ENCODE measurements at regions not wholly inside any gene's neighbourhood (a gene's known extent, or its start where the extent isn't known, plus 50 kb on each side); places are given as distances from the start of the nearest gene placed in this dataset.

DNA sequence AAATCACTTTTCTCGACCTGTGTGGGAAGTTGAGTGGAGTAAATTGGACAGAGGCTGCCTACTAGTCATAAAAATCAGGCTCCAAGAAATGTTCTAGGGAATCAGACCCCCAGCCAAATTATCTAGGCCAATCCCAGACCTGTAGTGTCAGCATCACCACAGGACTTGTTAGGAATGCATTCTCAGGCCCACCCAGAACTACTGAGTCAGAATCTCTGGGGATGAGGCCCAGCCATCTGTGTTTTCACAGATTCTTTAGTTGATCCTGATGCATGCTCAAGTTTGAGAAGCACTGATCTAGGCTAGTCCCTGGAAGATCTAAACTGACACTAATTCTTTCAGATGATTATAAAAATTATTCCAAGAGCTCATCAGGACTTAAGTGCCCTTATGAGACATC is 434.0 kb upstream of the MEIS1 start:
- no peaks in the 10 kb centered on the region for H3K36me3 Mint-ChIP-seq (ENCODE audit: insufficient read depth)
- no peak overlapping the region for H3K27ac Mint-ChIP-seq
- H3K27me3 Mint-ChIP-seq: no peaks in the 10 kb centered on the region
- H3K9me3 Mint-ChIP-seq (ENCODE audit: low read depth): no peaks in the 10 kb centered on the region
- no peaks in the 10 kb centered on the region for H3K4me1 Mint-ChIP-seq (ENCODE audit: low read depth)
- no peak for DNase-seq (ENCODE audit: low spot score, unreplicated experiment)
- TF ChIP-seq, protein P1, sequence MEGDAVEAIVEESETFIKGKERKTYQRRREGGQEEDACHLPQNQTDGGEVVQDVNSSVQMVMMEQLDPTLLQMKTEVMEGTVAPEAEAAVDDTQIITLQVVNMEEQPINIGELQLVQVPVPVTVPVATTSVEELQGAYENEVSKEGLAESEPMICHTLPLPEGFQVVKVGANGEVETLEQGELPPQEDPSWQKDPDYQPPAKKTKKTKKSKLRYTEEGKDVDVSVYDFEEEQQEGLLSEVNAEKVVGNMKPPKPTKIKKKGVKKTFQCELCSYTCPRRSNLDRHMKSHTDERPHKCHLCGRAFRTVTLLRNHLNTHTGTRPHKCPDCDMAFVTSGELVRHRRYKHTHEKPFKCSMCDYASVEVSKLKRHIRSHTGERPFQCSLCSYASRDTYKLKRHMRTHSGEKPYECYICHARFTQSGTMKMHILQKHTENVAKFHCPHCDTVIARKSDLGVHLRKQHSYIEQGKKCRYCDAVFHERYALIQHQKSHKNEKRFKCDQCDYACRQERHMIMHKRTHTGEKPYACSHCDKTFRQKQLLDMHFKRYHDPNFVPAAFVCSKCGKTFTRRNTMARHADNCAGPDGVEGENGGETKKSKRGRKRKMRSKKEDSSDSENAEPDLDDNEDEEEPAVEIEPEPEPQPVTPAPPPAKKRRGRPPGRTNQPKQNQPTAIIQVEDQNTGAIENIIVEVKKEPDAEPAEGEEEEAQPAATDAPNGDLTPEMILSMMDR (IDR thresholded peaks at IDR 0.05; ENCODE audit: unreplicated experiment): no peak
- no peak overlapping the region for H3K4me3 Mint-ChIP-seq (ENCODE audit: low read depth)

DNA sequence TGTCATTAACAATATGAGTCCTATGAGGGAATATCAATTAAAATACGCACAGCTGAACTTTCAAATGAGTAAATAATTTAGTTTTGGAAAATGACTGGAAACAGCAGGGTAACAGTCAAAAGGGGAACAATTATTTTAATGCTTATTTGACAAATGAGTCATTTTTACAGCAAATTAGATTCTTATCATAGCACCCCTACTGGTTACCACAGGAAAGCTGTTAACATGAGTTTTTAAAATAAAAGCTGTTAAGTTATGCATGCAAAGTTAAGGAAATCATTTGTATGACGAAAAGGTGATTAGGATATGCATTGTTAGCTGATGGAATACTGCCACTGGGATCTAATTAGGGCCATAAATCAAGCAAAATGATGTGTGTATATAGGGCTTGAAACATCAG is 435.1 kb upstream of the MEIS1 start:
- H3K4me1 Mint-ChIP-seq (ENCODE audit: low read depth): no peaks in the 10 kb centered on the region
- H3K9me3 Mint-ChIP-seq (ENCODE audit: low read depth): no peaks in the 10 kb centered on the region
- no peak overlapping the region for H3K27ac Mint-ChIP-seq
- H3K36me3 Mint-ChIP-seq (ENCODE audit: insufficient read depth): no peaks in the 10 kb centered on the region
- no peak overlapping the region for H3K4me3 Mint-ChIP-seq (ENCODE audit: low read depth)
- DNase-seq (ENCODE audit: low spot score, unreplicated experiment): no peak
- TF ChIP-seq, protein P1 (IDR thresholded peaks at IDR 0.05; ENCODE audit: unreplicated experiment): peak; percentile 11
- H3K27me3 Mint-ChIP-seq: no peaks in the 10 kb centered on the region

- no peak for DNase-seq (ENCODE audit: low spot score, unreplicated experiment)
- Mint-ChIP-seq H3K27ac (no peak overlapping the region), H3K36me3 (ENCODE audit: insufficient read depth) (no peaks in the 10 kb centered on the region), H3K9me3 (ENCODE audit: low read depth) (no peaks in the 10 kb centered on the region), H3K27me3 (no peaks in the 10 kb centered on the region), H3K4me3 (ENCODE audit: low read depth) (no peak overlapping the region), H3K4me1 (ENCODE audit: low read depth) (no peaks in the 10 kb centered on the region)
- TF ChIP-seq, protein P1 (IDR thresholded peaks at IDR 0.05; ENCODE audit: unreplicated experiment): no peak
Observed at GRCh38 chr2:65999103-65999502, 435.8 kb upstream of the MEIS1 start.

DNA sequence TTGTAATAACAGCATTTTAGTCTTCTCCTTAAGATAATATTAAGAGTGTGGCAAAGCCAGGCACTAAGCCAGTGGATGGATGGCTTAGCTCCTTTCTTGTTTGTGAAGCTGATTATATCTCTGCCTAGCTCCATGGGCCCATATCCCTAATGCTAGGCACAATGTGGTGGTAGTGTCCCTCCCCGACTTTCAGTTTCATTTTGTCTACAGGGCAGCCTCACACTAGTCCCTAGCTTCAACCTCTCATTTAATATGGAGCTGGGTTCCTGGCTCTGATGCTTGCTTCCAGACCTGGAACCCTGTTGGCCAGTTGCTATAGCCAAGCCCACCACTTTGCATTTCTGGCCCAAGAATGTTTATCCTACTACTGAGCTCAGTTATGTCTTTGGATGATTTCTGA is 437.0 kb upstream of the MEIS1 start:
- Mint-ChIP-seq H3K36me3 (ENCODE audit: insufficient read depth) (no peaks in the 10 kb centered on the region), H3K4me1 (ENCODE audit: low read depth) (no peaks in the 10 kb centered on the region), H3K4me3 (ENCODE audit: low read depth) (no peak overlapping the region), H3K27me3 (no peaks in the 10 kb centered on the region), H3K27ac (no peak overlapping the region), H3K9me3 (ENCODE audit: low read depth) (no peaks in the 10 kb centered on the region)
- TF ChIP-seq, protein P1 (IDR thresholded peaks at IDR 0.05; ENCODE audit: unreplicated experiment): no peak
- DNase-seq (ENCODE audit: low spot score, unreplicated experiment): no peak

DNA sequence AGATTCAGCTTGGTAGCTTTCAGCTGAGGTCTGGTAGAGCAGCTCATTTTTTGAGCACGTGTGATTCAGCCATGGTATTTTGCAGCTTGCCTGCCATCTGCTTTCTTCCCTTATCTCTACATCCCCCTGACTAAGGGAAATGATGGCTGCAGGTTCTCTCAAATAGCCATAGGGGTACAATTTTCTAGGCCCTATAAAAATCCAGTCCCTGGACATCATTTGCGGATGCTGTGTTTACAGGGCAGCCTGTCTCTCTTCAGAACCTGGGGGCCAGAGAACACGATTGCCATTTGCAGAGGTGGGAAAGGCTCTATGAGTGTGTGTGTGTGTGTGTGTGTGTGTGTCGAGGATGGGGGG is 442.7 kb upstream of the MEIS1 start:
- peaks cover 5% of the 10 kb centered on the region for H3K4me1 Mint-ChIP-seq (ENCODE audit: low read depth)
- no peak overlapping the region for H3K4me3 Mint-ChIP-seq (ENCODE audit: low read depth)
- no peaks in the 10 kb centered on the region for H3K27me3 Mint-ChIP-seq
- TF ChIP-seq, protein P1 (IDR thresholded peaks at IDR 0.05; ENCODE audit: unreplicated experiment): no peak
- H3K36me3 Mint-ChIP-seq (ENCODE audit: insufficient read depth): no peaks in the 10 kb centered on the region
- H3K27ac Mint-ChIP-seq: no peak overlapping the region
- H3K9me3 Mint-ChIP-seq (ENCODE audit: low read depth): peaks cover 7% of the 10 kb centered on the region
- no peak for DNase-seq (ENCODE audit: low spot score, unreplicated experiment)
